Upper lobe of left lung (tissue), 4 donors: ENCODE measurements at regions not wholly inside any gene's neighbourhood (a gene's known extent, or its start where the extent isn't known, plus 50 kb on each side); places are given as distances from the start of the nearest gene placed in this dataset.

Source experiments
- POLR2A ChIP-seq, 4 donors: fragments of 450-650 bp; IDR thresholded peaks; one replicate each; pipeline ENCODE4 v1.5.1; 2016 to 2017; ENCODE audit warnings: antibody characterized with exemption in 4 of 4, mild to moderate bottlenecking in 2 of 4
- POLR2AphosphoS5 ChIP-seq, 2 donors: sonication (generic); formaldehyde crosslinking; IDR thresholded peaks; one replicate each; pipeline ENCODE4 v1.5.1; 2017; ENCODE audit warnings: antibody characterized with exemption in 2 of 2

- TF ChIP-seq POLR2A (IDR thresholded peaks at IDR 0.05) (no peak), POLR2AphosphoS5 (IDR thresholded peaks at IDR 0.05) (no peak)
These were observed 428.1 kb upstream of the DPH6 start for GRCh38 chr15:35974052-35974451.
